ENCODE measurements at regions not wholly inside any gene's neighbourhood (a gene's known extent, or its start where the extent isn't known, plus 50 kb on each side); places are given as distances from the start of the nearest gene placed in this dataset.

- Histone ChIP-seq H4K20me1 (ENCODE audit: insufficient read depth, low read length) (no peaks in the 10 kb centered on the region), H3K27me3 (ENCODE audit: insufficient read depth, low read length) (no peaks in the 10 kb centered on the region), H3K4me1 (ENCODE audit: insufficient read depth, low read length) (no peaks in the 10 kb centered on the region), H3K9me3 (ENCODE audit: insufficient read depth, low read depth, low read length) (no peaks in the 10 kb centered on the region), H3K4me2 (ENCODE audit: low read length) (no peak overlapping the region), H3K27ac (ENCODE audit: low read depth, low read length) (no peak overlapping the region), H3K9ac (ENCODE audit: low read length) (no peak overlapping the region), H2AFZ (ENCODE audit: low read depth, low read length) (no peak overlapping the region), H3K4me3 (ENCODE audit: insufficient read depth, low read depth, low read length) (no peak overlapping the region), H3K79me2 (ENCODE audit: insufficient read depth, low read length) (no peaks in the 10 kb centered on the region), H3K36me3 (ENCODE audit: insufficient read depth, low read length) (no peaks in the 10 kb centered on the region)
- Mint-ChIP-seq H3K36me3 (ENCODE audit: low read depth, unreplicated experiment) (no peaks in the 10 kb centered on the region), H3K27me3 (ENCODE audit: low read depth, unreplicated experiment) (peaks cover 44% of the 10 kb centered on the region), H3K27ac (ENCODE audit: unreplicated experiment) (no peak overlapping the region), H3K9me3 (ENCODE audit: unreplicated experiment) (no peaks in the 10 kb centered on the region), H3K4me1 (ENCODE audit: low read depth, unreplicated experiment) (no peaks in the 10 kb centered on the region), H3K4me3 (ENCODE audit: unreplicated experiment) (no peak overlapping the region)
- FAIRE-seq = no peak
- no peak for DNase-seq (ENCODE audit: low read depth)
- TF ChIP-seq EZH2 (IDR thresholded peaks at IDR 0.05; ENCODE audit: insufficient read depth, low read length) (no peak), CTCF (IDR thresholded peaks at IDR 0.05; ENCODE audit: insufficient read depth, low read depth, low read length) (no peak)
These were observed 300.4 kb upstream of the B3GAT1 start for GRCh38 chr11:134712228-134713145.

- H3K27me3 ChIP-seq (ENCODE audit: insufficient read depth, low read length) = no peaks in the 10 kb centered on the region
- no peaks in the 10 kb centered on the region for H3K4me1 ChIP-seq (ENCODE audit: insufficient read depth, low read length)
- no peak overlapping the region for H3K27ac ChIP-seq (ENCODE audit: low read depth, low read length)
- Mint-ChIP-seq H3K4me1 (ENCODE audit: low read depth, unreplicated experiment) (no peaks in the 10 kb centered on the region), H3K9me3 (ENCODE audit: unreplicated experiment) (no peaks in the 10 kb centered on the region), H3K36me3 (ENCODE audit: low read depth, unreplicated experiment) (no peaks in the 10 kb centered on the region), H3K27me3 (ENCODE audit: low read depth, unreplicated experiment) (peaks cover 35% of the 10 kb centered on the region), H3K27ac (ENCODE audit: unreplicated experiment) (no peak overlapping the region), H3K4me3 (ENCODE audit: unreplicated experiment) (no peak overlapping the region)
- DNase-seq (ENCODE audit: low read depth) = no peak
- TF ChIP-seq CTCF (IDR thresholded peaks at IDR 0.05; ENCODE audit: insufficient read depth, low read depth, low read length) (no peak), EZH2 (IDR thresholded peaks at IDR 0.05; ENCODE audit: insufficient read depth, low read length) (no peak)
- H3K9me3 ChIP-seq (ENCODE audit: insufficient read depth, low read depth, low read length) = no peaks in the 10 kb centered on the region
- no peak for FAIRE-seq
- H3K36me3 ChIP-seq (ENCODE audit: insufficient read depth, low read length) = no peaks in the 10 kb centered on the region
- no peak overlapping the region for H3K4me2 ChIP-seq (ENCODE audit: low read length)
- no peak overlapping the region for H2AFZ ChIP-seq (ENCODE audit: low read depth, low read length)
- H3K79me2 ChIP-seq (ENCODE audit: insufficient read depth, low read length) = no peaks in the 10 kb centered on the region
- H3K9ac ChIP-seq (ENCODE audit: low read length) = no peak overlapping the region
- no peaks in the 10 kb centered on the region for H4K20me1 ChIP-seq (ENCODE audit: insufficient read depth, low read length)
- no peak overlapping the region for H3K4me3 ChIP-seq (ENCODE audit: insufficient read depth, low read depth, low read length)
These were observed 299.5 kb upstream of the B3GAT1 start for GRCh38 chr11:134711588-134711987.

- H3K9ac ChIP-seq (ENCODE audit: low read length) = no peak overlapping the region
- TF ChIP-seq CTCF (IDR thresholded peaks at IDR 0.05; ENCODE audit: insufficient read depth, low read depth, low read length) (no peak), EZH2 (IDR thresholded peaks at IDR 0.05; ENCODE audit: insufficient read depth, low read length) (no peak)
- H3K27ac ChIP-seq (ENCODE audit: low read depth, low read length) = no peak overlapping the region
- H3K4me1 Mint-ChIP-seq (ENCODE audit: low read depth, unreplicated experiment) = no peaks in the 10 kb centered on the region
- no peak for FAIRE-seq
- no peaks in the 10 kb centered on the region for H3K27me3 ChIP-seq (ENCODE audit: insufficient read depth, low read length)
- no peaks in the 10 kb centered on the region for H3K79me2 ChIP-seq (ENCODE audit: insufficient read depth, low read length)
- H3K9me3 Mint-ChIP-seq (ENCODE audit: unreplicated experiment) = no peaks in the 10 kb centered on the region
- H3K36me3 ChIP-seq (ENCODE audit: insufficient read depth, low read length) = no peaks in the 10 kb centered on the region
- H3K4me3 Mint-ChIP-seq (ENCODE audit: unreplicated experiment) = no peak overlapping the region
- no peak overlapping the region for H3K27ac Mint-ChIP-seq (ENCODE audit: unreplicated experiment)
- peaks cover 31% of the 10 kb centered on the region for H3K27me3 Mint-ChIP-seq (ENCODE audit: low read depth, unreplicated experiment)
- no peak overlapping the region for H2AFZ ChIP-seq (ENCODE audit: low read depth, low read length)
- H3K9me3 ChIP-seq (ENCODE audit: insufficient read depth, low read depth, low read length) = no peaks in the 10 kb centered on the region
- no peak overlapping the region for H3K4me2 ChIP-seq (ENCODE audit: low read length)
- DNase-seq (ENCODE audit: low read depth) = no peak
- H4K20me1 ChIP-seq (ENCODE audit: insufficient read depth, low read length) = no peaks in the 10 kb centered on the region
- no peaks in the 10 kb centered on the region for H3K4me1 ChIP-seq (ENCODE audit: insufficient read depth, low read length)
- H3K36me3 Mint-ChIP-seq (ENCODE audit: low read depth, unreplicated experiment) = no peaks in the 10 kb centered on the region
- no peak overlapping the region for H3K4me3 ChIP-seq (ENCODE audit: insufficient read depth, low read depth, low read length)
These were observed 298.9 kb upstream of the B3GAT1 start for GRCh38 chr11:134710861-134711407.

Data from astrocyte (in vitro differentiated cells and primary cell).